GM12873 (cell line): ENCODE measurements at regions not wholly inside any gene's neighbourhood (a gene's known extent, or its start where the extent isn't known, plus 50 kb on each side); places are given as distances from the start of the nearest gene placed in this dataset.

Experiments
- TF ChIP-seq, protein P1 (sequence below): IDR thresholded peaks from 2 replicates; pipeline ENCODE4 v1.5.1; 2012; ENCODE audit warnings: low read depth, mild to moderate bottlenecking, moderate library complexity, low read length, control low read depth; ENCODE audit not compliant: insufficient read depth; ENCODE audit errors: missing control alignments

DNA sequence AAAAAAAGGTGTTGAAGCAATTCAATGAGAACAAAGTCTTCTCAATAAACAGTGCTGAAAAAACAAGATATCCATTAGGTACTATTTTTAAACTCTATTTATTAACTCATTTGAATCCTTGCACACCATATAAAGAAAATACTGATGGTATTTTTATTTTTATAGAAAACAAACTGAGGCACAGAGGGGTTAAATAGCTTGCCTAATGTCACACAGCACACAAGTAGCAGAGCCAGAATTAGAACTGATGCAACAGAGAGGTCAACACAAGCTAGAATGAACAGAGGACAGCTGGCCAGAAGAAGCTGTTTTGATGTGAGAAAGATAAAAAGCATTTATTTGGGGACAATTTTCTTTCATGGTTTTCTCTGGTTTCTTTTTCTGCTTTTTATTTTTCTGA lies 99.4 kb upstream of the RGPD4 start:
- TF ChIP-seq, protein P1, sequence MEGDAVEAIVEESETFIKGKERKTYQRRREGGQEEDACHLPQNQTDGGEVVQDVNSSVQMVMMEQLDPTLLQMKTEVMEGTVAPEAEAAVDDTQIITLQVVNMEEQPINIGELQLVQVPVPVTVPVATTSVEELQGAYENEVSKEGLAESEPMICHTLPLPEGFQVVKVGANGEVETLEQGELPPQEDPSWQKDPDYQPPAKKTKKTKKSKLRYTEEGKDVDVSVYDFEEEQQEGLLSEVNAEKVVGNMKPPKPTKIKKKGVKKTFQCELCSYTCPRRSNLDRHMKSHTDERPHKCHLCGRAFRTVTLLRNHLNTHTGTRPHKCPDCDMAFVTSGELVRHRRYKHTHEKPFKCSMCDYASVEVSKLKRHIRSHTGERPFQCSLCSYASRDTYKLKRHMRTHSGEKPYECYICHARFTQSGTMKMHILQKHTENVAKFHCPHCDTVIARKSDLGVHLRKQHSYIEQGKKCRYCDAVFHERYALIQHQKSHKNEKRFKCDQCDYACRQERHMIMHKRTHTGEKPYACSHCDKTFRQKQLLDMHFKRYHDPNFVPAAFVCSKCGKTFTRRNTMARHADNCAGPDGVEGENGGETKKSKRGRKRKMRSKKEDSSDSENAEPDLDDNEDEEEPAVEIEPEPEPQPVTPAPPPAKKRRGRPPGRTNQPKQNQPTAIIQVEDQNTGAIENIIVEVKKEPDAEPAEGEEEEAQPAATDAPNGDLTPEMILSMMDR: no peak

DNA sequence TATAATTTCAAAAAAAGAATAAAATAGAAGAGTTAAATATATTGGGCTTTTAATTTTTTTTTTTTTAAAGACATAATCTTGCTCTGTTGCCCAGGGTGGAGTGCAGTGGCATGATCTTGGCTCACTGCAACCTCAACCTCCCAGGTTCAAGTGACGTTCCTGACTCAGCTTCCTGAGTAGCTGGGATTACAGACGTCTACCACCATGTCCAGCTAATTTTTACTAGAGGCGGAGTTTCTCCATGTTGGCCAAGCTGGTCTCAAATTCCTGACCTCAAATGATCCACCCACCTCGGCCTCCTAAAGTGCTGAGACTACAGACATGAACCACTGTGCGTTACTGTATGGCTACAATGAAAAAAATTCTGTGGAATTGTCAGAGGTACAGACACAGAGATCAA lies 98.1 kb upstream of the RGPD4 start:
- TF ChIP-seq, protein P1: no peak

DNA sequence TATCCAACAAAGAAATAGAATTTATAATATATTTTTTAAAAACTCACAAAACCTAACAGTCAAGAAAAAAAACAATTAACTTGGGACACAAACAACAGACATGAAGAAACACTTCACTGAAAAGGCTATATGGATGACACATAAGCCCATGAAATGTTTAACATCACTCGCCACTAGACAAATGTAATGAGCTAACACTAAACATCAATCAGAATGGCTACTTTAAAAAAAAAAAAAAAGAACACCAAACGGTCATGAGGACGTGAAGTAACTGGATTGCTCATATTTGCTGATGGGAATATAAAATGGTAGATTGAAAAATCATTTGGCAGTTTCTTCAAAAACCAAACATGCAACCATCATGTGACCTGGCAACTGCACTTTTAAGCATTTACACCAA lies 97.3 kb upstream of the RGPD4 start:
- TF ChIP-seq, protein P1: no peak

DNA sequence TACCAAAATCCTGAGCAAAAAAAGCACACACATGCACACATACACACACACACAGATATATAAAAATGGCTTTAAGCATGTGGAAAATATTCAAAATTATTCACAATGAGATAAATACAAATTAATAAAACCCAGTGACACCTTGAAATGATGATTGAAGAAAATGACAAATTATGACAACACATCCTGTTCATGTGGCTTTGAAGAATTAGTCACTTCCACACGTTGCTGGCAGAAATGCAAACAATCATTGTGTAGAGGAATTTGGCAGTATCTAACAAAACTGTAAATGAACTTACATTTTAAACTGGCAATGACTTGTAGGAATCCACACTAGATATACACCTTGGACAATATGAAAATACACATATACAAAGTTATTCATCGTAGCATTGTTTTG lies 95.8 kb upstream of the RGPD4 start:
- TF ChIP-seq, protein P1: no peak

DNA sequence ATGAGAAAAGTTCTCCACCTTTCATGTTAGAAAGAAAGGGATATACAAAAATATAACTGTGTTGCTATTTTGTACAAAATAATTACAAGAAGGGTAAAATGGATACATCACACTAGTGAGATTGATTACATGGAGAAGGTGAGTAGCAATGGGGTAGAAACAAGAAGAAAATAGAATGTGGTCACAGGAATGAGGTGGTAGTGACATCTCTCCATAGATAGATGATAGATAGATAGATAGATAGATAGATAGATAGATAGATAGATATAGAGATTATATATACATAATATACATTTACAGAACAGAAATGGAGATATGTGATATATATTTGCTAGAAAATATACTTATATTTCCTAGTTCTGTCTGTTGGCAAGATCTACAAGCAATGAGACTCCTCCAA lies 95.3 kb upstream of the RGPD4 start:
- TF ChIP-seq, protein P1: no peak

DNA sequence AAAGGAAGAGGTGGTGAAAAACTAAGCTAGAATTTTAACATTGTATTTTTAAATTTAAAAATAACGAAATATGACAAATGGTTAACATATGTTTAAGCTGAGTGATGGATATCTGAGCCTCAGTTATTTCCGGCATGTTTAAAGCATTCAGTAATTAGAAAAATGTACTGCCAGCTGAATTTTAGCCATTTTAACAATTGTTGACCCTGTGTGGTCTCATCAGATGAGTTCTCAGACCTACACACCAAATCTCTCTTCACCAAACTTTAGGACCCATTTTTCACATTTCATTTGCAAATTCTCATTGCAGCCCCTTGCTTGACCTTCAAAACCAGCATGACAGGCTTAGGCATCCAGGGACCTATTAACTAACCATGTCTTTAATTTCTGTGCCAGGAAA lies 91.5 kb upstream of the RGPD4 start:
- TF ChIP-seq, protein P1: no peak

DNA sequence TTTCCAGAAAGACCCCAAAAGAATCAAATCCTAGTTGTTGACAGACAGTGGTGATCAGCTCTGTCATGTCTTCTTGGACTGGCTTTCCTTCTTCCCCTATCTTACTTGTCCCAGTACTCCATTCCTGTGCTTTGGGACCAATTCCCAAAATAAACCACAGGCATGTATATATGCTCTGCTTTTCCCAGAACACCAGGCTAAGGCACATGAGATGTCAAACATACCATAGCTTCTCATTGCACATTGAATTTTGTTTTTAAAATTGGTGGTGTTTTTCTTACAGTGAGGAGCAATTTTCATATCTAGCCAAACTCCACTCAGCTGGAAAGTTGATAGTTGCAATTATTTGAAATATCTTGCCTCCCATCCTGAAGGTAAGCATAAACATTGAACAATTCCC lies 88.9 kb upstream of the RGPD4 start:
- TF ChIP-seq, protein P1: no peak
